ENCODE measurements at regions not wholly inside any gene's neighbourhood (a gene's known extent, or its start where the extent isn't known, plus 50 kb on each side); places are given as distances from the start of the nearest gene placed in this dataset.

GRCh38 chr3:135564696-135565095 is 400.8 kb upstream of the PPP2R3A start:
- WGBS (ENCODE audit: insufficient coverage, low coverage, missing lambda C conversion rate) = 0% methylated on average over 4 of the region's 4 CpGs
- H3K9me3 ChIP-seq (replicated peaks; ENCODE audit: control insufficient read depth, insufficient read depth, low read depth, low read length) = no peaks in the 10 kb centered on the region
- H2AFZ ChIP-seq (ENCODE audit: low read depth, low read length) = no peak overlapping the region
- no peak overlapping the region for H3K9ac ChIP-seq (ENCODE audit: insufficient read depth in 1 of 2, low read depth in 2 of 2, low read length in 2 of 2)
- H3K36me3 ChIP-seq (ENCODE audit: control insufficient read depth, insufficient read depth, low read length) = no peaks in the 10 kb centered on the region
- POLR2A ChIA-PET = no interaction called here
- ATAC-seq (no peak), DNase-seq (ENCODE audit: extremely low read depth in 1 of 4, low spot score in 3 of 4) (no peak), FAIRE-seq (no peak)
- H3K79me2 ChIP-seq (ENCODE audit: control insufficient read depth, insufficient read depth, low read length) = no peaks in the 10 kb centered on the region
- no peak overlapping the region for H3K4me3 ChIP-seq
- in situ Hi-C loops (cut with MboI) = no loop called here
- no peaks in the 10 kb centered on the region for H3K27me3 ChIP-seq (ENCODE audit: control insufficient read depth in 2 of 2, insufficient read depth in 2 of 2, low read length in 2 of 2)
- H3K9me1 ChIP-seq (ENCODE audit: control insufficient read depth, insufficient read depth, low read length) = no peaks in the 10 kb centered on the region
- H3K4me1 ChIP-seq (replicated peaks in 1 of 2; ENCODE audit: control insufficient read depth in 2 of 2, insufficient read depth in 2 of 2, low read length in 2 of 2) = no peaks in the 10 kb centered on the region; a peak in 1 of 5 replicates
- H3K4me2 ChIP-seq (ENCODE audit: insufficient read depth, low read length) = no peak overlapping the region
- H4K20me1 ChIP-seq (replicated peaks; ENCODE audit: control insufficient read depth, insufficient read depth, low read length) = no peaks in the 10 kb centered on the region
- TF ChIP-seq NFATC3 (IDR thresholded peaks at IDR 0.05) = no peak
- TF ChIP-seq ZNF12 (CRISPR knock-in tag; IDR thresholded peaks at IDR 0.05) = no peak
- TF ChIP-seq ZBTB49 (CRISPR knock-in tag; IDR thresholded peaks at IDR 0.05; ENCODE audit: borderline replicate concordance) = no peak
- TF ChIP-seq GABPB1 (CRISPR knock-in tag; IDR thresholded peaks at IDR 0.05) = no peak
- TF ChIP-seq SRSF7 (optimal IDR thresholded peaks at IDR 0.05; ENCODE audit: low read depth, low read length) = no peak
- TF ChIP-seq ZNF41 (CRISPR knock-in tag; conservative IDR thresholded peaks at IDR 0.05) = no peak
- TF ChIP-seq SMARCA5 (IDR thresholded peaks at IDR 0.05) = no peak
- TF ChIP-seq C11orf30 (IDR thresholded peaks at IDR 0.05; ENCODE audit: low read depth) = no peak
- no peak for TF ChIP-seq SIN3A (IDR thresholded peaks at IDR 0.05; ENCODE audit: borderline replicate concordance in 2 of 2, control insufficient read depth in 1 of 2, low read depth in 2 of 2, low read length in 2 of 2)
- no peak for TF ChIP-seq CEBPB (tag; IDR thresholded peaks at IDR 0.05)
- TF ChIP-seq CTCF (IDR thresholded peaks at IDR 0.05 in 2 of 3, conservative IDR thresholded peaks at IDR 0.05 in 1 of 3; ENCODE audit: insufficient read depth in 2 of 3, low read depth in 1 of 3, low read length in 3 of 3) = no peak
- no peak for TF ChIP-seq ADNP (tag; IDR thresholded peaks at IDR 0.05)
- no peak for TF ChIP-seq PHB (CRISPR knock-in tag; IDR thresholded peaks at IDR 0.05)
- no peak for TF ChIP-seq MYNN (IDR thresholded peaks at IDR 0.05)
- no peak for TF ChIP-seq MYNN (CRISPR knock-in tag; IDR thresholded peaks at IDR 0.05)
- TF ChIP-seq TAF7 (tag; IDR thresholded peaks at IDR 0.05) = no peak
- intact Hi-C loops (cut with micrococcal nuclease) = no loop called here
- no TSS peak for BruUV-seq (replicated peaks)
- H3K27ac ChIP-seq (ENCODE audit: extremely low read depth, low read depth, low read length) = no peak overlapping the region
- CTCF ChIA-PET (ENCODE audit: low intra/inter-chr PET ratio) = no interaction called here

Data from K562 (cell line).